PC-9 (cell line): ENCODE measurements at regions not wholly inside any gene's neighbourhood (a gene's known extent, or its start where the extent isn't known, plus 50 kb on each side); places are given as distances from the start of the nearest gene placed in this dataset.

Experiments used
- BruUV-seq: library from RNA; stranded (reverse); fragments of 400-500 nt; replicated peaks from 2 replicates; lab custom pipeline; 2021; lab: Mats Ljungman, UMichigan
- CTCF ChIA-PET: fragments of 300-600 bp; sonication (Branson Sonifier 250); formaldehyde crosslinking; loops from one replicate; lab custom pipeline; 2022; ENCODE audit warnings: antibody characterized with exemption; lab: Charles Lee
- POLR2A ChIA-PET: fragments of 300-600 bp; sonication (Branson Sonifier 250); formaldehyde crosslinking; loops from one replicate; lab custom pipeline; 2022; ENCODE audit warnings: antibody characterized with exemption; ENCODE audit not compliant: unreplicated experiment; lab: Charles Lee
- DNase-seq, 2 experiments: peaks; one replicate each; pipeline versions ENCODE4 v3.0.0 to v3.0.0-alpha.2; 2015 to 2022; ENCODE audit warnings: mixed read lengths in 1 of 2
- H2AFZ ChIP-seq: fragments of 200-600 bp; sonication (generic); 2 replicates; pipeline ENCODE4 v1.8.1; 2017; ENCODE audit warnings: antibody characterized with exemption
- H3F3A ChIP-seq: fragments of 200-600 bp; sonication (generic); 2 replicates; pipeline ENCODE4 v1.8.1; 2017; ENCODE audit warnings: antibody characterized with exemption, mild to moderate bottlenecking, low read depth; ENCODE audit not compliant: insufficient read depth
- H3K27ac ChIP-seq: fragments of 200-600 bp; sonication (generic); 2 replicates; pipeline ENCODE4 v1.6.1; 2016; ENCODE audit warnings: mixed run types
- H3K27me3 ChIP-seq: fragments of 200-600 bp; sonication (generic); 2 replicates; pipeline ENCODE4 v1.6.1; 2016; ENCODE audit warnings: low read depth, mixed run types; ENCODE audit not compliant: insufficient read depth
- H3K36me3 ChIP-seq: fragments of 200-600 bp; sonication (generic); 2 replicates; pipeline ENCODE4 v1.6.1; 2016; ENCODE audit warnings: low read depth, mixed run types
- H3K4me1 ChIP-seq: fragments of 200-600 bp; sonication (generic); replicated peaks from 2 replicates; pipeline ENCODE4 v1.6.1; 2016; ENCODE audit warnings: mixed run types; ENCODE audit not compliant: insufficient read depth
- H3K4me2 ChIP-seq: fragments of 200-600 bp; sonication (generic); 2 replicates; pipeline ENCODE4 v1.6.1; 2017; ENCODE audit warnings: mixed run types
- H3K4me3 ChIP-seq: fragments of 200-600 bp; sonication (generic); 2 replicates; pipeline ENCODE4 v1.6.1; 2016; ENCODE audit warnings: mixed run types
- H3K79me2 ChIP-seq: fragments of 200-600 bp; sonication (generic); 2 replicates; pipeline ENCODE4 v1.6.1; 2017; ENCODE audit warnings: low read depth, mixed run types
- H3K9me2 ChIP-seq: fragments of 200-600 bp; sonication (generic); 2 replicates; pipeline ENCODE4 v1.8.1; 2017; ENCODE audit warnings: mild to moderate bottlenecking; ENCODE audit not compliant: insufficient read depth
- H3K9me3 ChIP-seq: fragments of 200-600 bp; sonication (generic); 2 replicates; pipeline ENCODE4 v1.8.1; 2016; ENCODE audit warnings: low read depth; ENCODE audit not compliant: insufficient read depth
- H4K20me1 ChIP-seq: fragments of 200-600 bp; sonication (generic); 2 replicates; pipeline ENCODE4 v1.8.1; 2017; ENCODE audit not compliant: insufficient read depth
- EZH2 ChIP-seq: fragments of 200-600 bp; sonication (generic); IDR thresholded peaks from 2 replicates; pipeline ENCODE4 v1.8.0; 2017; ENCODE audit warnings: antibody characterized with exemption, low read depth
- intact Hi-C: fragments of 100-400 bp; cut with micrococcal nuclease; formaldehyde crosslinking; loops from one replicate; pipeline ENCODE4 v1.10.0; 2022; ENCODE audit not compliant: unreplicated experiment
- TF ChIP-seq, protein P1 (sequence below): fragments of 200-600 bp; sonication (generic); conservative IDR thresholded peaks from 2 replicates; pipeline ENCODE4 v1.6.1; 2017; ENCODE audit warnings: mixed run types, antibody characterized with exemption, mild to moderate bottlenecking, moderate library complexity

DNA sequence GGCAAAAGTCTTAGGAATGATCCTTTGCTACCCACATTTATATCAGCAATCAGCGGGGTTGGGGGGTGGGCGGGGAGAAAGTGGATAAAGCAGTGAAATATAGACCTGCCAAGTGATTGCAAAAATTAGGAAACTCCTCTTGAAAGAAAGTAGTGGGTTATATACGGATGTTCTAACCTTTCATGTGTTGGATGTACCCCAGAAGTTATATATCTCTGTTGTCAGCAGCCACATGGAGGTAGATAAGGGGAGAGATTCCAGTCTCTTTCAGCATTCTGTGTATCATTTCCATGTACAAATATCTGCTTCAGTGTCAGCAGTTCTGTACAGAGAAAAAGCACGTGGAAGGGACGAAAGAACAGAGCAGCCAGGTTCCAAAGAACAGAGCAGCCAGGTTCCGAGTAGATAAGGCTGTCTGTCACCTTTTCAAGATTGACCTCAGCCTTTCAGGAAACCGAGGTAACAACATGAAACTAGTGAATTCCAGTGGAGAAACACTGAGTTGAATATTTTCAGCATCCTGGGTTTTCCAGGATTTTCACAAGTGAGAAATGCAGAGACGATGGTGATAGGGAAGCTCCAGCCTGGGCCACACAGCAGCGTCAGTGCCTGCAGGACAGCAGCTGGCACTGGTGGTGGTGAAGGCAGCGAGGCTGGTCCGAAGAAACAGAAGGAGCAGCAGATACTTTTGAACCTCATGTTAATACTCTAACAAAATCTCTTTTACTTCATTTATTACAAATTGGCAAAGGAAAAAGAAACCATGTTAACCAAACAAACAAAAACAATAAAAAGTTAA is 212.3 kb downstream of the C7orf25 start:
- no peak overlapping the region for H3K27ac ChIP-seq
- no peaks in the 10 kb centered on the region for H3K36me3 ChIP-seq
- H3K27me3 ChIP-seq = peaks cover 34% of the 10 kb centered on the region; the same call in 1 of the 2 replicates
- TF ChIP-seq EZH2 = no peak
- TF ChIP-seq, protein P1, sequence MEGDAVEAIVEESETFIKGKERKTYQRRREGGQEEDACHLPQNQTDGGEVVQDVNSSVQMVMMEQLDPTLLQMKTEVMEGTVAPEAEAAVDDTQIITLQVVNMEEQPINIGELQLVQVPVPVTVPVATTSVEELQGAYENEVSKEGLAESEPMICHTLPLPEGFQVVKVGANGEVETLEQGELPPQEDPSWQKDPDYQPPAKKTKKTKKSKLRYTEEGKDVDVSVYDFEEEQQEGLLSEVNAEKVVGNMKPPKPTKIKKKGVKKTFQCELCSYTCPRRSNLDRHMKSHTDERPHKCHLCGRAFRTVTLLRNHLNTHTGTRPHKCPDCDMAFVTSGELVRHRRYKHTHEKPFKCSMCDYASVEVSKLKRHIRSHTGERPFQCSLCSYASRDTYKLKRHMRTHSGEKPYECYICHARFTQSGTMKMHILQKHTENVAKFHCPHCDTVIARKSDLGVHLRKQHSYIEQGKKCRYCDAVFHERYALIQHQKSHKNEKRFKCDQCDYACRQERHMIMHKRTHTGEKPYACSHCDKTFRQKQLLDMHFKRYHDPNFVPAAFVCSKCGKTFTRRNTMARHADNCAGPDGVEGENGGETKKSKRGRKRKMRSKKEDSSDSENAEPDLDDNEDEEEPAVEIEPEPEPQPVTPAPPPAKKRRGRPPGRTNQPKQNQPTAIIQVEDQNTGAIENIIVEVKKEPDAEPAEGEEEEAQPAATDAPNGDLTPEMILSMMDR = no peak
- intact Hi-C loops = no loop called here
- DNase-seq = no peak
- H2AFZ ChIP-seq = no peak overlapping the region
- no peaks in the 10 kb centered on the region for H3K9me2 ChIP-seq
- no peaks in the 10 kb centered on the region for H3K79me2 ChIP-seq
- no peaks in the 10 kb centered on the region for H3K4me1 ChIP-seq
- no peaks in the 10 kb centered on the region for H4K20me1 ChIP-seq
- H3F3A ChIP-seq = no peaks in the 10 kb centered on the region
- no peak overlapping the region for H3K4me2 ChIP-seq
- no peak overlapping the region for H3K4me3 ChIP-seq
- POLR2A ChIA-PET = no interaction called here
- no peaks in the 10 kb centered on the region for H3K9me3 ChIP-seq
- BruUV-seq = no TSS peak
- CTCF ChIA-PET = no interaction called here

DNA sequence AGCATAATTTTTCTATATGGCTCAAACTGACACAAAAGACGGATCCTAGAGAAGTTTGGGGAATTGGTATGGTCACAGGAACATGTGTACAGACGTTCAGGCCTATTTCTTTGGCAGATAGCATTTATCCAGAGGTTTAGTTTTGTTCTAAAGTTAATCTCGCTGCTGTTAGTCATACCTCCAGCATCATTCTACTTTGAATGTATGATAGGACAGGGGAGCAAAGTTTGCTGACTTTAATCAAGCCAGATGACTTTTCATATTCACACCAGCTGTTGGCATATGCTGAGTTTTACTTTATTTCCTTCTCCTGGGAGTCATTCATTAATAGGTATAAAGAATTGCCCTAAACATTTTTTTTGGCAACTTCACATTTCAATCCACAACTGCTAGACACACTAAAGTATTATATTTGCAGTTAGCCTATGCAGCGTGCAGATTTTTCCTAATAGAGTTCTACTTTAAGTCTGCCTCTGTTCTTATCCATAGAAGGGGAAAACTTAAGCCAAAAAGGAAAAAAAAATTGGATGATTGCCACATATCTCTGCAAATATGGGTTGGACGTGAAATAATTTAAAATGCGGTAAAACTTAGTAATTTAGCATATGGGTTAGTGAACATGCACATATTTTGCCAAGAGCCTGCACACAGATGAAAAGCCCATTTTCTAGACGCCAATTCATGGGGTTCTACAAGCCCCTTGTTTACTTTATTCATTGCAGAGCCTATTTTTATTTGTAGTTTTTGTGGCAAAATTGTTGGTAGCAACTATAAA is 213.1 kb downstream of the C7orf25 start:
- no peak overlapping the region for H3K27ac ChIP-seq
- BruUV-seq = no TSS peak
- H3K9me3 ChIP-seq = no peaks in the 10 kb centered on the region
- no peaks in the 10 kb centered on the region for H3K79me2 ChIP-seq
- H3K36me3 ChIP-seq = no peaks in the 10 kb centered on the region
- POLR2A ChIA-PET = no interaction called here
- no peak overlapping the region for H3K4me2 ChIP-seq
- no peaks in the 10 kb centered on the region for H4K20me1 ChIP-seq
- no peak overlapping the region for H2AFZ ChIP-seq
- H3F3A ChIP-seq = no peaks in the 10 kb centered on the region
- no peak for TF ChIP-seq EZH2
- TF ChIP-seq, protein P1 = no peak
- intact Hi-C loops = no loop called here
- DNase-seq = no peak
- H3K9me2 ChIP-seq = no peaks in the 10 kb centered on the region
- H3K27me3 ChIP-seq = peaks cover 38% of the 10 kb centered on the region; the same call in 1 of the 2 replicates
- H3K4me3 ChIP-seq = no peak overlapping the region
- CTCF ChIA-PET = no interaction called here
- H3K4me1 ChIP-seq = no peaks in the 10 kb centered on the region

- Histone ChIP-seq H4K20me1 (no peaks in the 10 kb centered on the region), H3K4me1 (no peaks in the 10 kb centered on the region), H3K9me2 (no peaks in the 10 kb centered on the region), H3K79me2 (no peaks in the 10 kb centered on the region), H3K27ac (no peak overlapping the region), H3K27me3 (peaks cover 57% of the 10 kb centered on the region; the same call in 1 of the 2 replicates), H3K36me3 (no peaks in the 10 kb centered on the region), H3K9me3 (no peaks in the 10 kb centered on the region), H2AFZ (no peak overlapping the region), H3F3A (no peaks in the 10 kb centered on the region), H3K4me2 (no peak overlapping the region), H3K4me3 (no peak overlapping the region)
- DNase-seq = no peak
- ChIA-PET POLR2A (no interaction called here), CTCF (no interaction called here)
- BruUV-seq = no TSS peak
- intact Hi-C loops = no loop called here
- TF ChIP-seq EZH2 = no peak
- TF ChIP-seq, protein P1 = no peak
Measured at GRCh38 chr7:42694894-42695507, 216.9 kb downstream of the C7orf25 start.
